ENCODE measurements at regions not wholly inside any gene's neighbourhood (a gene's known extent, or its start where the extent isn't known, plus 50 kb on each side); places are given as distances from the start of the nearest gene placed in this dataset.

DNA sequence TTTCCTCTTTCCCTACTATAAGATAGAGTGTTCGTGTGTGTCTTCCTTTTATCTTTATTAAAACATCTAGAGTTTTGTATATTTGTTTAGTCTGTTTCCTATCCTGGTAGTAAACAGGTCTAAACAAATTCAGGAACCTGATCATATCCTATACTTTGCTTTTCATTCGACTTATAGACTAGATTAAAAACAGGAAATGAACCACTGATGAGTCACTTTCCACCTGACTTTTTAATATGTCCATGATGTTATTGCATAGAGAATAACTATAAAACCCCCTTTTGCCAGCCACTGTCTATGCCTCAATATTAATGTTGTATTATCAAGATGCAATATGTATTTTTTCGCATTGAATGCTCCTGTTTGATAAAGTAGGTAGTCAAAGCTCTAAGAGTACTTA lies 1794.0 kb downstream of the STIM2 start:
- Histone ChIP-seq H3K4me1 (ENCODE audit: control insufficient read depth in 1 of 2, insufficient read depth in 2 of 2, low read depth in 1 of 2, low read length in 1 of 2) (no peaks in the 10 kb centered on the region), H4K20me1 (ENCODE audit: insufficient read depth) (no peaks in the 10 kb centered on the region), H3K27me3 (ENCODE audit: insufficient read depth) (no peaks in the 10 kb centered on the region), H3K36me3 (replicated peaks in 1 of 2; ENCODE audit: control insufficient read depth in 1 of 2, insufficient read depth in 2 of 2, low read length in 1 of 2) (no peaks in the 10 kb centered on the region), H3F3A (replicated peaks; ENCODE audit: insufficient read depth) (no peaks in the 10 kb centered on the region), H3K9me3 (no peaks in the 10 kb centered on the region), H3K79me2 (ENCODE audit: insufficient read depth) (no peaks in the 10 kb centered on the region), H2AFZ (ENCODE audit: low read depth) (no peak overlapping the region), H3K27ac (ENCODE audit: low read depth in 2 of 2, low read length in 1 of 2) (no peak overlapping the region), H3K9me2 (no peaks in the 10 kb centered on the region), H3K4me2 (no peak overlapping the region), H3K4me3 (ENCODE audit: low read depth in 2 of 2, low read length in 1 of 2) (no peak overlapping the region), H3K9ac (no peak overlapping the region)
- no peak for DNase-seq
- POLR2A ChIA-PET = no interaction called here
- CTCF ChIA-PET = no interaction called here
- TF ChIP-seq, protein P1, sequence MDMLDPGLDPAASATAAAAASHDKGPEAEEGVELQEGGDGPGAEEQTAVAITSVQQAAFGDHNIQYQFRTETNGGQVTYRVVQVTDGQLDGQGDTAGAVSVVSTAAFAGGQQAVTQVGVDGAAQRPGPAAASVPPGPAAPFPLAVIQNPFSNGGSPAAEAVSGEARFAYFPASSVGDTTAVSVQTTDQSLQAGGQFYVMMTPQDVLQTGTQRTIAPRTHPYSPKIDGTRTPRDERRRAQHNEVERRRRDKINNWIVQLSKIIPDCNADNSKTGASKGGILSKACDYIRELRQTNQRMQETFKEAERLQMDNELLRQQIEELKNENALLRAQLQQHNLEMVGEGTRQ (IDR thresholded peaks at IDR 0.05; ENCODE audit: borderline replicate concordance, low read depth, low read length) = no peak
- TF ChIP-seq NRF1 (IDR thresholded peaks at IDR 0.05; ENCODE audit: low read depth, low read length) (no peak), YY1 (IDR thresholded peaks at IDR 0.05; ENCODE audit: low read depth) (no peak), CHD2 (IDR thresholded peaks at IDR 0.05; ENCODE audit: low read length, partially characterized antibody) (no peak), MEF2A (IDR thresholded peaks at IDR 0.05; ENCODE audit: borderline replicate concordance, low read depth) (no peak)
- WGBS (ENCODE audit: low lambda C conversion rate) = under 1% methylated on average over 3 of the region's 3 CpGs

DNA sequence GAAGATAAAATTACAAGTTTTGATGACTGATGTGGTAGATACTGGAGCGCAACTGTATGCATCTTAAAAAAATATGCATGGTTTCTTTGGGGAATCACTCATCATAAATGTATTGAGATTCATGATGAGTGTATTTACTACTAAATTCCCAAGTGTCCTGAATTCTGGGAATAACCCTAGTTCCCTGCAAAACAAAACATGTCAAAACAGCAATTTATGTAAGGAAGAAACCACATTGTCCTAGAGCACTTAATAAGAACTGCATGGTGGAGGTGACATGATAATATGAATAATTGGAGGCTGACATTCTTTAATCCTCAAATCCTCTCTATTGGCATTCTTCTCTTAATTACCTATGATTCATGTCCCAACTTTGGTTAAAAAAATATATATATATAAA lies 1804.7 kb downstream of the STIM2 start:
- no peak overlapping the region for H3K4me3 ChIP-seq (ENCODE audit: low read depth in 2 of 2, low read length in 1 of 2)
- 6% methylated on average over 1 of the region's 1 CpG for WGBS (ENCODE audit: low lambda C conversion rate)
- TF ChIP-seq RAD21 (IDR thresholded peaks at IDR 0.05; ENCODE audit: low read length) (no peak), JUND (IDR thresholded peaks at IDR 0.05) (no peak), POLR2AphosphoS5 (IDR thresholded peaks at IDR 0.05; ENCODE audit: low read depth, low read length) (no peak), NFIC (IDR thresholded peaks at IDR 0.05; ENCODE audit: borderline replicate concordance) (no peak), RCOR1 (IDR thresholded peaks at IDR 0.05; ENCODE audit: low read length) (no peak), ELF1 (IDR thresholded peaks at IDR 0.05) (no peak), FOXJ3 (CRISPR knock-in tag; IDR thresholded peaks at IDR 0.05) (no peak), TCF12 (IDR thresholded peaks at IDR 0.05) (no peak), EZH2phosphoT487 (IDR thresholded peaks at IDR 0.05; ENCODE audit: borderline replicate concordance, low read depth) (no peak)
- TF ChIP-seq, protein P2, sequence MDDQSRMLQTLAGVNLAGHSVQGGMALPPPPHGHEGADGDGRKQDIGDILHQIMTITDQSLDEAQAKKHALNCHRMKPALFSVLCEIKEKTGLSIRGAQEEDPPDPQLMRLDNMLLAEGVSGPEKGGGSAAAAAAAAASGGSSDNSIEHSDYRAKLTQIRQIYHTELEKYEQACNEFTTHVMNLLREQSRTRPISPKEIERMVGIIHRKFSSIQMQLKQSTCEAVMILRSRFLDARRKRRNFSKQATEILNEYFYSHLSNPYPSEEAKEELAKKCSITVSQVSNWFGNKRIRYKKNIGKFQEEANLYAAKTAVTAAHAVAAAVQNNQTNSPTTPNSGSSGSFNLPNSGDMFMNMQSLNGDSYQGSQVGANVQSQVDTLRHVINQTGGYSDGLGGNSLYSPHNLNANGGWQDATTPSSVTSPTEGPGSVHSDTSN (IDR thresholded peaks at IDR 0.05) = no peak
- TF ChIP-seq, protein P3, sequence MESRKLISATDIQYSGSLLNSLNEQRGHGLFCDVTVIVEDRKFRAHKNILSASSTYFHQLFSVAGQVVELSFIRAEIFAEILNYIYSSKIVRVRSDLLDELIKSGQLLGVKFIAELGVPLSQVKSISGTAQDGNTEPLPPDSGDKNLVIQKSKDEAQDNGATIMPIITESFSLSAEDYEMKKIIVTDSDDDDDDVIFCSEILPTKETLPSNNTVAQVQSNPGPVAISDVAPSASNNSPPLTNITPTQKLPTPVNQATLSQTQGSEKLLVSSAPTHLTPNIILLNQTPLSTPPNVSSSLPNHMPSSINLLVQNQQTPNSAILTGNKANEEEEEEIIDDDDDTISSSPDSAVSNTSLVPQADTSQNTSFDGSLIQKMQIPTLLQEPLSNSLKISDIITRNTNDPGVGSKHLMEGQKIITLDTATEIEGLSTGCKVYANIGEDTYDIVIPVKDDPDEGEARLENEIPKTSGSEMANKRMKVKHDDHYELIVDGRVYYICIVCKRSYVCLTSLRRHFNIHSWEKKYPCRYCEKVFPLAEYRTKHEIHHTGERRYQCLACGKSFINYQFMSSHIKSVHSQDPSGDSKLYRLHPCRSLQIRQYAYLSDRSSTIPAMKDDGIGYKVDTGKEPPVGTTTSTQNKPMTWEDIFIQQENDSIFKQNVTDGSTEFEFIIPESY (IDR thresholded peaks at IDR 0.05; ENCODE audit: borderline replicate concordance, low read depth) = no peak
- TF ChIP-seq, protein P4, sequence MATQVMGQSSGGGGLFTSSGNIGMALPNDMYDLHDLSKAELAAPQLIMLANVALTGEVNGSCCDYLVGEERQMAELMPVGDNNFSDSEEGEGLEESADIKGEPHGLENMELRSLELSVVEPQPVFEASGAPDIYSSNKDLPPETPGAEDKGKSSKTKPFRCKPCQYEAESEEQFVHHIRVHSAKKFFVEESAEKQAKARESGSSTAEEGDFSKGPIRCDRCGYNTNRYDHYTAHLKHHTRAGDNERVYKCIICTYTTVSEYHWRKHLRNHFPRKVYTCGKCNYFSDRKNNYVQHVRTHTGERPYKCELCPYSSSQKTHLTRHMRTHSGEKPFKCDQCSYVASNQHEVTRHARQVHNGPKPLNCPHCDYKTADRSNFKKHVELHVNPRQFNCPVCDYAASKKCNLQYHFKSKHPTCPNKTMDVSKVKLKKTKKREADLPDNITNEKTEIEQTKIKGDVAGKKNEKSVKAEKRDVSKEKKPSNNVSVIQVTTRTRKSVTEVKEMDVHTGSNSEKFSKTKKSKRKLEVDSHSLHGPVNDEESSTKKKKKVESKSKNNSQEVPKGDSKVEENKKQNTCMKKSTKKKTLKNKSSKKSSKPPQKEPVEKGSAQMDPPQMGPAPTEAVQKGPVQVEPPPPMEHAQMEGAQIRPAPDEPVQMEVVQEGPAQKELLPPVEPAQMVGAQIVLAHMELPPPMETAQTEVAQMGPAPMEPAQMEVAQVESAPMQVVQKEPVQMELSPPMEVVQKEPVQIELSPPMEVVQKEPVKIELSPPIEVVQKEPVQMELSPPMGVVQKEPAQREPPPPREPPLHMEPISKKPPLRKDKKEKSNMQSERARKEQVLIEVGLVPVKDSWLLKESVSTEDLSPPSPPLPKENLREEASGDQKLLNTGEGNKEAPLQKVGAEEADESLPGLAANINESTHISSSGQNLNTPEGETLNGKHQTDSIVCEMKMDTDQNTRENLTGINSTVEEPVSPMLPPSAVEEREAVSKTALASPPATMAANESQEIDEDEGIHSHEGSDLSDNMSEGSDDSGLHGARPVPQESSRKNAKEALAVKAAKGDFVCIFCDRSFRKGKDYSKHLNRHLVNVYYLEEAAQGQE (IDR thresholded peaks at IDR 0.05; ENCODE audit: low read depth, low read length) = no peak
- TF ChIP-seq, protein P5, sequence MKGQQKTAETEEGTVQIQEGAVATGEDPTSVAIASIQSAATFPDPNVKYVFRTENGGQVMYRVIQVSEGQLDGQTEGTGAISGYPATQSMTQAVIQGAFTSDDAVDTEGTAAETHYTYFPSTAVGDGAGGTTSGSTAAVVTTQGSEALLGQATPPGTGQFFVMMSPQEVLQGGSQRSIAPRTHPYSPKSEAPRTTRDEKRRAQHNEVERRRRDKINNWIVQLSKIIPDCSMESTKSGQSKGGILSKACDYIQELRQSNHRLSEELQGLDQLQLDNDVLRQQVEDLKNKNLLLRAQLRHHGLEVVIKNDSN (IDR thresholded peaks at IDR 0.05; ENCODE audit: borderline replicate concordance, low read depth) = no peak
- no peak overlapping the region for H3K27ac ChIP-seq (ENCODE audit: low read depth in 2 of 2, low read length in 1 of 2)
- no peaks in the 10 kb centered on the region for H3K4me1 ChIP-seq (ENCODE audit: control insufficient read depth in 1 of 2, insufficient read depth in 2 of 2, low read depth in 1 of 2, low read length in 1 of 2)
- CTCF ChIA-PET = no interaction called here
- H3K79me2 ChIP-seq (ENCODE audit: insufficient read depth) = no peaks in the 10 kb centered on the region
- H4K20me1 ChIP-seq (ENCODE audit: insufficient read depth) = no peaks in the 10 kb centered on the region
- H3K4me2 ChIP-seq = no peak overlapping the region
- no peaks in the 10 kb centered on the region for H3K27me3 ChIP-seq (ENCODE audit: insufficient read depth)
- H3F3A ChIP-seq (replicated peaks; ENCODE audit: insufficient read depth) = no peaks in the 10 kb centered on the region
- H3K36me3 ChIP-seq (replicated peaks in 1 of 2; ENCODE audit: control insufficient read depth in 1 of 2, insufficient read depth in 2 of 2, low read length in 1 of 2) = no peaks in the 10 kb centered on the region
- POLR2A ChIA-PET = no interaction called here
- H3K9ac ChIP-seq = no peak overlapping the region
- no peaks in the 10 kb centered on the region for H3K9me2 ChIP-seq
- no peaks in the 10 kb centered on the region for H3K9me3 ChIP-seq
- no peak overlapping the region for H2AFZ ChIP-seq (ENCODE audit: low read depth)
- DNase-seq = no peak

Data from SK-N-SH (cell line).